ENCODE measurements at regions not wholly inside any gene's neighbourhood (a gene's known extent, or its start where the extent isn't known, plus 50 kb on each side); places are given as distances from the start of the nearest gene placed in this dataset.

DNA sequence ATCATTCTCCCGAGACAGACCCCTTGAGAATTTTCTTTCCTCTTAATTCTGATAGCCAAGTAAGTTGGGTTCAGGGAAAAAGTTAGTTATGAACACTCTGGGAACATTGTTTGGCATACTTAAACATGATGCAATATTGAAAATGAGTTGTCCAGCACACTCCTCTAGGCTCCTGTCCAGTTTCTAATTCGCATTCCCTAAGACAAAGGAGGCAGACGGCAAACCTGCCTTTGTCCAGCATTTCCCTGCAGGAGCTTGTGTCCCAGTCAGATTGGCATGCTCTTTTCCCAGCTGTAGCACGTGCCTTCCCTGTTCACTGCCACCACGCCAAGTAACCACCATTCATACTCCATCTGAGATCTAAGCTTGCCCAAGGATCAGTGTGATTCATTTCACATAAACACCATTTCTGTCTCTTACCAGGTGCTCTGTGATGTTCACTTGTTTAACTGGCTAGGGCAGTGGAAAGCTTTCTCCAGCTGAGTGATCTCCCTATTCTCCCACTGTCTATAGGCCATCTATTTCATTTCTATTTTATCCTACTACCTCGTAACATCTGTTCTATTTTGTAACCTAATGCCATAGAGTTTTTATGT is 150.0 kb upstream of the EPB41L3 start:
- Histone ChIP-seq H3K27me3 (ENCODE audit: control insufficient read depth in 1 of 2, insufficient read depth in 2 of 2, low read length in 2 of 2) (no peaks in the 10 kb centered on the region), H3K27ac (ENCODE audit: low read depth in 1 of 2, low read length in 2 of 2) (no peak overlapping the region), H3K9me3 (ENCODE audit: control insufficient read depth in 1 of 2, insufficient read depth in 1 of 2, low read length in 2 of 2) (peaks cover 0 to 3% of the 10 kb centered on the region in 2 experiments), H3K36me3 (ENCODE audit: insufficient read depth, low read length) (no peaks in the 10 kb centered on the region), H3K4me1 (ENCODE audit: insufficient read depth, low read length) (no peaks in the 10 kb centered on the region), H3K4me3 (ENCODE audit: low read length) (no peak overlapping the region)
- H3K9me3 Mint-ChIP-seq: no peaks in the 10 kb centered on the region
- intact Hi-C loops (cut with DNase I, micrococcal nuclease): no loop called here
- no peaks in the 10 kb centered on the region for H3K36me3 Mint-ChIP-seq (ENCODE audit: low read depth)
- POLR2A ChIA-PET: no interaction called here
- H3K27me3 Mint-ChIP-seq: no peaks in the 10 kb centered on the region
- no peak overlapping the region for H3K4me3 Mint-ChIP-seq
- H3K27ac Mint-ChIP-seq: no peak overlapping the region
- TF ChIP-seq CTCF (IDR thresholded peaks at IDR 0.05): no peak
- no peak for DNase-seq
- no peak for ATAC-seq (ENCODE audit: poor library complexity)
- CTCF ChIA-PET: no interaction called here
- no peaks in the 10 kb centered on the region for H3K4me1 Mint-ChIP-seq (ENCODE audit: low read depth)

DNA sequence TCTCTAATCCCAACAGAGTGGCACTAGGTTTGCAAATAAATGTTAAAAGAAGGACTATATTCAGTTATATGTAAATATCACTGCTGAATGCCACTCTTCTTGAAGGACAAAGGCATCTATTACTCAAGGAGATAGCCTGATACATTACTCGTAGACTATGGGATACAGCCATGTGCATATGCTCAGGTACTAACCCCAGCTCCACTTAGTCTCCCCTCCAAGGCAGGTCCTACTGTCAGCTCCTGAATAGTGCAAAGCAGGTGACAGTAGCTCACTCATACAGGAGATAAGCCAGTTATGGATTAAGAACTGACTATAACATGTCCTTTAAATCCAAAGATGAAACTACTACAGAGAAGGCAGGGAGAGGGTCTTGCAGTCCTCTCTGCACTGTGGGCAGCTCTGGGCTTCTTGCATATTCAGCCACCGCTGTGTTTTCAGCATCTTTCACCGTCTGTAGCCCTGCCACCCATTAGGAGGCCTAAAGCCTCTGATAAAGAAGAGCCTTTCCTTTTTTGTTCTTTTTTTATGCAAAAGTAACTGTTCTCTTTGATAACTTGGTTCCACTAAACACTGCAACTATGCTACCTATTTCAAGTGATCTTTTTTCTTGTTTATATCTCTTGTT is 135.1 kb upstream of the EPB41L3 start:
- intact Hi-C loops (cut with DNase I, micrococcal nuclease): no loop called here
- Histone ChIP-seq H3K4me3 (ENCODE audit: low read length) (no peak overlapping the region), H3K9me3 (ENCODE audit: control insufficient read depth in 1 of 2, insufficient read depth in 1 of 2, low read length in 2 of 2) (no peaks in the 10 kb centered on the region), H3K27me3 (ENCODE audit: control insufficient read depth in 1 of 2, insufficient read depth in 2 of 2, low read length in 2 of 2) (no peaks in the 10 kb centered on the region), H3K27ac (ENCODE audit: low read depth in 1 of 2, low read length in 2 of 2) (no peak overlapping the region), H3K36me3 (ENCODE audit: insufficient read depth, low read length) (no peaks in the 10 kb centered on the region), H3K4me1 (ENCODE audit: insufficient read depth, low read length) (no peaks in the 10 kb centered on the region)
- Mint-ChIP-seq H3K27me3 (peaks cover 8% of the 10 kb centered on the region), H3K4me1 (ENCODE audit: low read depth) (no peaks in the 10 kb centered on the region), H3K9me3 (peaks cover 4% of the 10 kb centered on the region), H3K4me3 (no peak overlapping the region), H3K36me3 (ENCODE audit: low read depth) (no peaks in the 10 kb centered on the region), H3K27ac (no peak overlapping the region)
- ATAC-seq (ENCODE audit: poor library complexity) (no peak), DNase-seq (no peak)
- no peak for TF ChIP-seq CTCF (IDR thresholded peaks at IDR 0.05)
- ChIA-PET CTCF (interaction anchor here (0.5 kb wide), 1 partner anchor 1797 kb away, joined by 3 read pairs; no protein-coding TSS in a partner anchor), POLR2A (no interaction called here)

GRCh38 chr18:5678278-5678677 is 134.5 kb upstream of the EPB41L3 start:
- Mint-ChIP-seq H3K9me3 (peaks cover 4% of the 10 kb centered on the region), H3K36me3 (ENCODE audit: low read depth) (no peaks in the 10 kb centered on the region), H3K4me3 (no peak overlapping the region), H3K27ac (no peak overlapping the region), H3K4me1 (ENCODE audit: low read depth) (no peaks in the 10 kb centered on the region), H3K27me3 (peaks cover 8% of the 10 kb centered on the region)
- DNase-seq: no peak
- H3K36me3 ChIP-seq (ENCODE audit: insufficient read depth, low read length): no peaks in the 10 kb centered on the region
- ChIA-PET CTCF (interaction anchor here (0.5 kb wide), 1 partner anchor 1796 kb away, joined by 3 read pairs; no protein-coding TSS in a partner anchor), POLR2A (no interaction called here)
- no peaks in the 10 kb centered on the region for H3K27me3 ChIP-seq (ENCODE audit: control insufficient read depth in 1 of 2, insufficient read depth in 2 of 2, low read length in 2 of 2)
- no peak for ATAC-seq (ENCODE audit: poor library complexity)
- intact Hi-C loops (cut with DNase I, micrococcal nuclease): no loop called here
- no peak overlapping the region for H3K4me3 ChIP-seq (ENCODE audit: low read length)
- no peaks in the 10 kb centered on the region for H3K4me1 ChIP-seq (ENCODE audit: insufficient read depth, low read length)
- no peaks in the 10 kb centered on the region for H3K9me3 ChIP-seq (ENCODE audit: control insufficient read depth in 1 of 2, insufficient read depth in 1 of 2, low read length in 2 of 2)
- no peak for TF ChIP-seq CTCF (IDR thresholded peaks at IDR 0.05)
- no peak overlapping the region for H3K27ac ChIP-seq (ENCODE audit: low read depth in 1 of 2, low read length in 2 of 2)
